Activated T-cell treated with anti-CD3 and anti-CD28 coated beads for 1 hour (primary cell): ENCODE measurements at regions not wholly inside any gene's neighbourhood (a gene's known extent, or its start where the extent isn't known, plus 50 kb on each side); places are given as distances from the start of the nearest gene placed in this dataset.
"Not testable (repeated sequence)": the region's sequence is repeated elsewhere in the genome, so short reads cannot be mapped to it uniquely, and the experiment has no call there.

Experiments used
- DNase-seq: peaks from one replicate; pipeline ENCODE4 v3.0.0-alpha.2; 2020; ENCODE audit warnings: low read depth

DNA sequence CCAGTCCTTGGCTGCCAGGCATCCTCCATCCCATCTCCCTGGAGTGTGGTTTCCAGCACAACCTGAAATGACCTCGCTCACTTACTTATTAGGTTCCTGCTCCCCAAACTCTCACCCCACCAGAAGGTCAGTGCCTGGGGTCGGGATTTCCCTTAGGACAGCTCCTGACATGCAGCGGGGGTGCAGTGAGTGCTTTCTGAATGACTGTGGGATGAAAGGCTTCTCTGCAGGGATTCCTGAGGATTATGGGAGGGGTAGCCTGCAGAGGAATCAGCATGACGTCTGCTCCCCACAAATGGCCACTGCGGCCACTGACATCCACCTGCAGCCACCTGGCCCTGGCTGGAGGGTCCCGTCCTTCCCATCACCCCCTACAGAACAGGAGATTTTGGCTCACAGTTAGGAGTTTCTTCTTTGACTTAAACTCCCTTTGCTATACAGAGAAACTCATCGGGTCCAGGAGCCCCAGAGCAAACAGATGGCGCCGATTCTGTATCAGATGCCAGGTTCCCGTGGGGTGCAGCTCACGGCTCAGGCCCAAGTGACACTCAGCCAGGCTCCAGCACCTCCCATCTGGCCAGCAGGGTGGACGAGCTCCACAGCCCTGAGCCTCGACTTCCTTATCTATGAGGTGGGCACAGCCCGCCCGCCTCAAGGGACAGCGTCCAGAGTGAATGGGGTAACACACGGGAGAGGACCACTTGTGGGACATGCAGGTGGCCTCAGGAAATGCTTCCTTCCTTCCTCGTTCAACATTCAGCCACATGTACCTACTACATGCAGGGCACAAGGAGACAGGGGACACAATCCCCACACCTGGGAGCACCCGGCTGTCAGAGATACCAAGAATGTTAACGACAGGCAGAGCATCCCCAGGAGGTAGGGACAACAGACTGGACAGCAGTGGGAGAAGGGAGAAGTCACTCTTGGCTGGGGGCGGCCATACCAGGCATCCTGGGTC is 69.8 kb downstream of the RMI2 start:
- DNase-seq = no peak

DNA sequence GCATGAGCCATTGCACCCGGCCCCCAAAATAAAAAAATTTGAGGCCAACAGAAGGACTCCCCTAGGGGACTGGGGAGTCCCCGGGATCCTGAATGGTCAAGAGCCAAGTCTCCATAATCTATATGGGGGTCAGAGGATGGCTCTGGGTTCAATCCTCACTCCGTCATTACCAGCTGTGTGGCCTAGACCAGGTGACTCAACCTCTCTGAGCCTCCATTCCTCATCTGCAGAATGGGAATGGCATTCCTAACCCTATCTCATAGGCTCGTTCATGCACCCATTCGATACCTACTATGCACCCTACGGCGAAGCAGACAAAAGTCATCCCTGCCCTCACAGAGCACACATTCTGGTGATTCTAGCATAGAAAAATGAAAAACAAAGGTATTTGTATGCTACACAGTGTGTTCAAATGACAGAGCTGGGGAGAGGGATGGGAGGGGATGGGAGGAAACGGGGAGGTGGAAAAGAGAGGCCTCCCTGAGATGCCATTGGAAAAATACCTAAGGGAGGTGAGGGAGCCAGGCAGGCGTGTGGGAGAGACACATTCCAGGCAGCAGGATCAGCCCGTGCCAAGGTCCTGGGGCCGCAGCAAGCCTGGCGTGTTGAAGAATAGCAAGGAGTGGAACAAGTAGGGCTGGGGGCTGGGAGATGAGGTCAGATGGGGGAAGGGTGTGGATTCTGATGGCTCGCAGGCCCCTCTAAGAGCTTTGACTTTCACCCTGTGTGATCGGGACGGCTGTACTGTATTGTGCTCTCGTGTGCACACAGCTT is 71.2 kb downstream of the RMI2 start:
- no peak for DNase-seq

DNA sequence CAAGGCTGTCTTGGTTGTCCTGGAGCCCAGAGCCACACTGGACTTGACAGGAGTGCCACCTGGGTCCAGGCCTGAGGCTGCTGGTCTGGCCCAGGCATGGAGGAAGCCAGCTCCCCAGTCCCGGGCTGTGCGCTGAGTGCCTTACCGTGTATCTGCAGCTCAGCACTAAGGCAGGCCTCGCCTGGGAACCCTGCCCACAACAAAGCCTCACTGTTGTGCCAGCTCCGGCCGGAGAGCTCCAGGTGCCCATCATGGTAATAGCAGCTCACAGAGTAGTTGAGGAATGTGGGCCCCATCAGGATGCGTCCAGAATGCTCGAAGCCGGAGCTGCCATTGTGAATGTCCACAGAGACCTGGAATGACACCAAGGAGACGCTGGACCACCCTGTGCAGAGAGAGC is 72.2 kb downstream of the RMI2 start:
- DNase-seq = no peak

DNA sequence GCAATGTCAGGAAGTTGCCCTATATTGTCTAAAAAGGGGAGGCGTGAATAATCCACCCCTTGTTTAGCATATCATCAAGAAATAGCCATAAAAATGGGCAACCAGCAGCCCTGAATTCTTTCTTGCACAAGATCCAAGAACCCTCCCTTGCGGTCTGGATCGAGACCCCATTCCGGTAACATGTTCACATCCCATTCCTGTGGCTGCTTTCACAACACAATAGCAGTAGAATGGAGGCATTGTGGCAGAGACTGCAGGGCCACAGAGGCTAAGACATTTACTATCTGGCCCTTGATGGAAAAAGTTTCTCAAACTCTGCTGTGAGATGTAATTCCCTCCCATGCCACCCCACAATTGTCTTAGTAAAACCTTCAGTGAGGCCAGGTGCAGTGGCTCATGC is 73.2 kb downstream of the RMI2 start:
- no peak for DNase-seq

DNA sequence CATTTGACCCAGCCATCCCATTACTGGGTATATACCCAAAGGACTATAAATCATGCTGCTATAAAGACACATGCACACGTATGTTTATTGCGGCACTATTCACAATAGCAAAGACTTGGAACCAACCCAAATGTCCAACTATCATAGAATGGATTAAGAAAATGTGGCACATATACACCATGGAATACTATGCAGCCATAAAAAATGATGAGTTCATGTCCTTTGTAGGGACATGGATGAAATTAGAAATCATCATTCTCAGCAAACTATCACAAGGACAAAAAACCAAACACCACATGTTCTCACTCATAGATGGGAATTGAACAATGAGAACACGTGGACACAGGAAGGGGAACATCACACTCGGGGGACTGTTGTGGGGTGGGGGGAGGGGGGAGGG is 74.8 kb downstream of the RMI2 start:
- DNase-seq = not testable (repeated sequence)

DNA sequence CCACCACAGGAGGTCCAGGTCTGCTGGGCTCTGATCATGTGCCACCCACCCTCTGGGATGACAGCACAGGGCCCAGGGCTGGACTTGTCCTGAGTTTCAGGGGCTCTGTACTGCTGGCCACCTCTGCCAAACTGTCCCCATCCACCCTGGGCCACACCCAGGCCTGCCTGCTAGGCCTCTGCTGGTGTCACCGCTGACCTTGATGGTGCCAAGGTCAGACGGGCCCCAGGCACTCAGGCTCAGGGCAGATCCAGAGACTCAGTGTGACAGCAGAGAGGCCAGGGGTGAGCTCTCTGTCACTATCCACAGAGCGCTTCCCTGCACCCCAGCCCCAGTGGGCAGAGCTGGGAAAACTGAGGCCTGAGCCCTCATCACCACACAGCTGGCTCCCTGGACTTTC is 75.6 kb downstream of the RMI2 start:
- DNase-seq = no peak

DNA sequence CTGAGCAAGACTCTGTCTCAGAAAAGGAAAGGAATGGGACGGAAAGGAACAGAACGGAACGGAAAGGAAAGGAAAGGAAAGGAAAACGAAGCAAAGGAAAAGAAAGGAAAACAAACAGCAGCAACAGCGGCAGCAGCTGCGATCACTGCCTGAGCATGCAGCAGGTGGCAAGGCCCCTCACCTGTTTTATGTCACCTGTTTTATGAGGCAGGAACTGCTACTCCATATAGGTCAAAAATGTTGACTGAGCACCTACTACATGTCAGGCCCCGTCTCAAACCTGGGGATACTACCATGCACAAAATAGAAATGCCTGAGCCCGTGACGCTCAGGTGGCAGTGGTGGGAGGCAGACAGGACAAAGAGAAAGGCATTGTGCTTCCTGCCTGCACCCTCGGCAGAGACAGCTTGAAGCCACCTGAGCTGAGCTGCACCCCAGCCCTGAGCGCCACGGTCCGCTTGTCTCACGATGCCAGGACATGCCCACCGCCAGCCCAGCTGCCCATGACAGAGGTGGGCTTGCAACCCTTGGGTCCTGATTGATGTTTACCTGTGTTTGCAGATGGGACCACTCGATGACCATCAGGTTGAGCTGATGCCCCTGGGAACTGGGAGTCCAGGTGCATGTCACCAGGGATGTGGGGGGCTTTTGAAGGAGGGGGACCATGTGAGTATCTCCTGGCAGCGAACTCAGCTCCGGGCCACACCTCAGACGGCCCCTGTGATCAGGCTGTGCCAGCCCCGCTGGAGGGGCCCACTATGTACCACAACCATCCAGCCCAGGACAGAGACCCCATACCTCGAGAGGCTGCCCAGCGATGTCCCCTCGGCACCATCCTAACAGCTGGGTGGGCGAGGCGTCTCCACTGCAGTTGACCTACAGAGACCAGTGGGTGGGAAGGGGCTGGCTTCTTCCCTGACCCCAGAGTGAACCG is 77.4 kb downstream of the RMI2 start:
- DNase-seq = no peak

DNA sequence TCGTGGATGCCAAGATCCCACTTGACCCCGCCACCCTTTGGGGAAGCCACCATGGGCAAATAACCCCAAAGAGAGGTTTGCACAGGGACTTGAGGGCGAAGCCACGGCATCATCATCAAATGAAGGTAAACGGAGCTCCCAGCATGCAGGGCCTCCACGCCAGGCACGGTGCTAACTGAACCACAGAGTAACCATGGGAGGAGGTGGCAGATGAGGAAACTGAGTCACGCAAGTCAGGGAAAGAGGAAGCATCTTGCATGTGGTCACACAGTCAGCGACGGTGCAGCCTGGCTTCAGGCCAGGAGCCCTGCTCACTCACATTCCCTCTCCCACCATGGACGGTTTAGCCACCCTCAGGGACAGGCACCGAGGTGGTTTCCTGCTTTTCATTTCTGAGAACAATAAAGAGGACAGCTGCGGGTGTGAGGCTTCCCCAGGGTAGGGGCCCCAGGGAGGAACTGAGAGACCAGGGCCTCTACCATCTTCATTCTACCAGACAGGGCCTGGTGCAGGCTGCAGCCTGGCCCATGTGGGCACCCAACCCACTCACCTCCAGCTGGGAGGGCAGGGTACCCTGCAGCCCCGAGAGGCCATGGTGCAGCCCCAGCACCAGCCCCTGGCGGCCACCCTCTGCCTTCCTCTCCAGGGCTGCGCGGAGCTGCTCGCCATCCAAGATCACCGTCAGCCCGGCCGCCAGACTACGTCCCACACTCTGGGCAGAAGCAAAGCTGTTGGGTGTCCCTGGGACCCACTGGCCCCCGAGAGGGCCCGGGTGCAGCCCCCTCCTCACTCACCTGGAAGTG is 78.3 kb downstream of the RMI2 start:
- no peak for DNase-seq

DNA sequence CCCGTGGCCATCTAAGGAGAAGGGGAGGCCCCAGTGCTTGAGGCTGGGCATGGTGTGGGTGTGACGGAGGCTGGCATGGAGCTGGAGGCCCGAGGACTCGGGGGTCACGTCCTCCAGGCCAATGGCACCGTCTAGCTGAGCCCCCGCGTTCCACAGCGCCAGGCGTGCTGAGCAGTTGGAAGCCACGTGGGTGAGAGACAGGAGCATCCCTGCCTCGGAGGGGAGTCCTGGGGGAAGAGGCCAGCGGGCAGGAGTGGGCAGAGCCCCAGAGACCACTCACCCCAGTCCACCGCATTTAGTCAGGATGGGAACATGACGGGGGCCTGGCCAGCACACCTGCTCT is 78.8 kb downstream of the RMI2 start:
- DNase-seq = no peak

DNA sequence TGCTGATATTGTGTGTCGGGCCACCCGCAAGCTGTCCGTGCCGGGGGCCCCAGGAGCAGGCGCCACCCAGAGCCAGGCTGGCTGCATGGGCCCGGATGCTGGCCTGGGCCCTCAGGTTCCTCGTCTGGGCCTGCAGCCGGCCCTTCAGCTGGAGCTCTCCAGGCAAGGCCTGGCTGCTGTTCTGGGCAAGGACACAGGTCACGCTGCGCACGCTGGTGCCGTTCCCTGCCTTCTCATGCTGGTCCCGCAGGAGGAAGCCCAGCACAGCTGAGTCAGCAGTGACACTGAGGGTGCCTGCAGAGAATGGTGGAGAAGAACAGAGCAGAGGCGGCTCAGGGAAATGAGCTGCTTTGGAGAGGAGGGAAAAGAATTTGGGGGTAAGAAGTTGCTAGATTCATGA is 79.9 kb downstream of the RMI2 start:
- no peak for DNase-seq

DNA sequence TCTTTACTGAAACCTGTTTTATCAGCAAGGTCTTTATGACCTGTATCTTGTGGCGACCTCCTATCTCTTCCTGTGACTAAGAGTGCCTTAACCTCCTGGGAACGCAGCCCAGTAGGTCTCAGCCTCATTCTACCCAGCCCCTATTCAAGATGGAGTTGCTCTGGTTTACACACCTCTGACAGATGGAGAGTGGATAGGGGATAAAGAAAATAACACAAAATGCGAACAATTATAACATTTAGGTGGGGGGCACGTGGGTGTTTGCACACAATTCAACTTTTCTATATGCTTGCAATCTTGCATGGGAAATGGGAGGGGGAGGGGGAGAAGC is 83.3 kb downstream of the RMI2 start:
- DNase-seq = no peak

DNA sequence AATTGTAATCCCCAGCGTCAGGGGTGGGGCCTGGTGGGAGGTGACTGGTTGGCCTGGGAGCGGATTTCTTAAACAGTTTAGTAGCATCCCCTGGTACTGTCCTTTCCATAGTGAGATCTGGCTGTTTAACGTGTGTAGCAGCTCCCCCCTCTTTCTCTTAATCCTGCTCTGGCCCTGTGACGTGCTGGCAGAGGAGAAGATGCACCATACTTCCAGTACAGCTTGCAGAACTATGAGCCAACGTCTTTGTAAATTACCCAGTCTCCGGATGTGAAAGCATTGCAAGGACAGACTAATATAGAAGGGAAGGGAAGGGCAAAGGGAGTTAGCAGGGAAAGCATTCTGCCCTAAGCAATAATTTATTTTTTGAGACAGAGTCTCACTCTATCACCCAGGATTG is 83.9 kb downstream of the RMI2 start:
- no peak for DNase-seq

DNA sequence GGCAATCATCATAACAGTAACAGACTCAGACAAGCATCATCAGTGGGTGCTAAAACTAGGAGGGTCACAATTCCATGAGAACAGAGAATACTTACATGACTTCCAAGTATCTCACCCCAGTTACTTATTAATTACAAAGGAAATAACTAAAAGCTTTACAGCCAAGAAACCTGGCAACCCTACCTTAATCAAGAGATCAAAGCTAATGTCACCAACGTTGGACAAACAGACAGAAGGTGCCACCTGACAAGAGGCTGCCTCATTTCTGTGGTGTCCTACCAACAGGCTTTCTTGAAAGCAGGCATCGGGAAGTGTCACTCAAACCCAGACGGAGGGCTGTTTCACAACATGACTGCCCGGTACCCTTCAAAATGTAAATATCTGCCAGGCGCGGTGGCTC is 84.6 kb downstream of the RMI2 start:
- no peak for DNase-seq

DNA sequence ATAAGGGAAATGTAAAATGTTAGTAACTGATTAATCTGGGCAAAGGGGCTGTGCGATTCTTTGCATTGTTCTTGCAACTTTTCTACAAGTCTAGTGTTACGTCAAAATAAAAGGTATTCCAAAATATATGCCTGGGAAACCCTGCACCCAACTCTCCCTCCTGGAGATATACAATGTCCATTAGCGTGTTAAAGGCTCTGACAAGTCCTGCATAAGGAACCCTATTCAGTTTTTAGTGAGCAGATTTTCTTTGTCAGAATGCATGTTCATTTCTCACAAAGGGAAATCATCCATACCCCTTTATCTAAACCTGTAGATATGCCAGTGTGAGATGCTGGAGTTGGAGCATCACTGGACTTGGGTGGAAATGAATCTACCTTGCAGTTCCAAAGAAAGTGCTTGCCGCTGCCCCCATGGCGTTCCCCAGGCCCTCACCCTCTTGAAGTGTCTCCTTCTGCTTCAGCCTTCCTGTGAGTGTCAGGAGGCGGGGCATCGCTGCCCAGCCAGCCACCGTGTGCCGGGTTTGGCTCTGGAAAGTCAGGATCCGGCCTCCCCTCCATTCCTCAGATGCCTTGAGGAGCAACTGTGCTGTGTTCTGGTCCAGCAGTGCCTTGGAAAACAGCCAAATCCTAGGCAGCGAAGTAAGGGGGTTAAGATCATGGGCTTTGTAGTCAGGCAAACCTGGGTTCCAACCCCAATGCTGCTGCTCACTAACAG is 85.5 kb downstream of the RMI2 start:
- DNase-seq = no peak

DNA sequence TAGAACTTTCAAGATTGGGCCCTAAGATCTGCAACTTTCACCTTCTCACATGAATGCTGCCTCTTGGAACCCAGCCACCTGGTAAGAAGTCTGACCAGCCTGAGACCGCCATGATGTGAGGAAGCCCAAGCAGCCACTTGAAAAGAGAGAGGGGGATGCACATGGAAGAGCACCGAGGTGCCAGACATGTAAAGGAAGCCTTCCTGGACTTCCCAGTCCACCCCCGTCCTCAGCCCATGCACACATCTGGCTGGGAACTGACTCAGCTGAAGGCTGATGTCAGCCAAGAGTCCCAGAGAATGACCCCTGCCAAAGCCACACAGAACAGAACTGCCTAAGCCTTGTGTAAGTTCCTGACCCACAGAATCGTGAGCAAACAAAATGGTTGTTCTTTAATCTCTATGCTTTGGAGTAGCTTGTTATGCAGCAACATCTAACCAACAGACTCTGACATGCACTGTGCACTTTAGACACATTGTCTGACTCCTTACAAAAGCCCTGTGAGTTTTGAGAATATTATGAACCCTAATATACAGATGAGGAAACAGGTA is 86.7 kb downstream of the RMI2 start:
- DNase-seq = no peak

DNA sequence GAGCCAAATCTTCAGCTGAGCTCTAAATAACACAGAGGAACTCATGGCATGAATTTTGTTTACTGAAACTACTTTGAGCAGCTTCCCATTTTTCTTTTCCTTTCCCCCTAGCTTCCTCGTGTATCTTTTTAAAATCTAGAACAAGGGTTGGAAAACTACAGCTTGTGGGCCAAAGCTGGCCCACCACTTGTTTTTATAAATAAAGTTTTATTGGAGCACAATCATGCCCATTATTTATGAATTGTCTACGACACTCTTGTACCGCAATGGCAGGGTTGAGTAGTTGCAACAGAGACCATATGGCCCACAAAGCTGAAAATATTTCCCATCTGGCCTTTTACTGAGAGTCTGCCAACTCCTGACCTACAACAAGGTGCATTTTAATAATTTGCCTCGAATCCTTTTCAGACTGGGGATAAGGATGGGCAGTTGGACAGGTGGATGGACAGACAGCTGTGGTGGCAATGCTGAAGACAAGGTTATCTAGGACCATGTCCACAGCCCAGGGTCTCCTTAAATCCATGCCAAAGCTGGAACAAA is 87.7 kb downstream of the RMI2 start:
- DNase-seq = no peak

DNA sequence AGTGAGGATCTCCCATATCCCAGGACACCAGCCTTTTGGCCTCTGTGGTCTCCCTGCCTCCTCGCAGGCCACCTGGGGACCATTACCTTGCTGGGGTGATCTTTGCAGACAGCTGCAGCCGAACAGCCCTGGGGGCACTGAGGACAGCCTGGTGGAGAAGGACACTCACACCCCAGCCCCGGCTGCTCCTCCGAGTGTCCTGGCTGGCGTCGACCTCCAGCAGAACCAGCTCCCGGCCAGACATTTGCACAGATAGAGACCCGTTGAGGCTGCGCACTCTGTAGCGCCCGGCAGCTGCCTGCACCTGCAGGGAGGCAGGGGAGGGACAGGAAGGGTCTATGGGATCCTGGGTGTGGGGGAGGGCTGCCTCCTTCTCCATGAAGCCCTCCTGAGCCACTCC is 90.3 kb downstream of the RMI2 start:
- no peak for DNase-seq

DNA sequence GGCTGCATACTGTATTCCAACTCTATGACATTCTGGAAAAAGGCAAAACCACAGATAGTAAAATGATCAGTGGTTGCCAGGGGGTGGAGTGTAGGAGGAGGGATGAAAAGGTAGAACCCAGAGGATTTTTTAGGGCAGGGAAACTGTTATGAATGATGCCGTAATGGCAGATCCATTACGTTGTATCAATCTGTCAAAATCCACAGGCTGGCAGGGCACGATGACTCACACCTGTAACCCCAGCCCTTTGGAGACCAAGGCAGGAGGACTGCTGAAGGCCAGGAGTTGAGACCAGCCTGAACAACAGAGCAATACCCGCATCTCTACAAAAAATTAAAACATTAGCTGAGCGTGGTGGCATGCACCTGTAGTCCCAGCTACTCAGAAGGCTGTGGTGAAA is 91.8 kb downstream of the RMI2 start:
- no peak for DNase-seq

DNA sequence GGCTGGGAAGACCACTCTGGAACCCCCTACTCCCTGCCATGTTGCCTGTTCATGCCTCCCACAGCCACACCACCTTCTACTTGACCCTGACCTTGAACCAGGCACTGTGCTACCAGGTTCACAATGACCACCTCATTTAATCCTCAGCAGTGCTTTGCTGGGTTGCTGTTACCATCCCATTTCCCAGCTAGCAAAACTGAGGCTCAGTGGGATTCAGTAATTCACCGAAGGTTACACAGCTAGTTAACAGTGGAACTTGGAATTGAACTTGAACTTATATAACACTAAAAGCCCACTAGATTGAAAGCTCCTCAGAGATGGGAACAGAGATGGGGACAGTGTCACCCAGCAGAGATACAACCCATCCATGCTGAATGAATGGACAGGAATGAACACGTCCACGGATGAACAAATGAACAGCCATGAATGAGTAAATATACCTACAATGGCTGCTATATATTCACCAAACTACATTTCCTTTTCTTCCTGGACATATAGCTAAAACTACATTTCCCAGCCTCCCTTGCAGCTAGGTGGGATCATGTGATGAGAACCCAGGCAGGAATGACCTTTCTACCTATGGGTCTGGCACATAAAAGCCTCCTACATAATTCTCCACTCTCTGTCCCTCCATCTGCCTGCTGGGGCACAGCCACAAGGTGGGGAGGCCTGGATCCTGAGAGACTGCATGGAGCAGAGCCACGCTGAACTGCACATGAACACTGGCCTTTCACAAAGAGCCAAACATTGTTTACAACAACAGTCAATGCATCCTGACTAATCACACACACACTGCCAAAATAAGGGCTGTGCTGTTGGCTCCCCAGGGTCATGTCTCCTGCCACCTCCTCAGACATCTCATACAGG is 94.8 kb downstream of the RMI2 start:
- DNase-seq = no peak

DNA sequence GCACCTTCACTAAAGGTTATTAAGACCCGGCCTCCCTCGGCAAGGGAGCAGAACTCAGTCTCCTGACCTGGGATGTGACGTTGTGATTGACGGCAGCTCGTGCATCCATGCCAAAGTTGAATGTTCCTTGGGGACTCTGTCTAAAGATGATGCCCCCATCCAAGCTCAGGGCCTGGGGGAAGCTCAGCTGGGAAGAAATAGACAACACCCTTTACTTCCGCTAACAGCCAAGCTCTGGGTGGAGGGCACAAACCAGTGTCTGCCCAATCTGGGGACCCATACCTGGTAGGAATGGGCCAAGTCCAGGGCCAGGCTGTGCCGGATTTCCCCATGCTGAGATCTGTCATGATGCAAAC is 95.4 kb downstream of the RMI2 start:
- DNase-seq = no peak
